Kidney epithelial cell (primary cell): ENCODE measurements at regions not wholly inside any gene's neighbourhood (a gene's known extent, or its start where the extent isn't known, plus 50 kb on each side); places are given as distances from the start of the nearest gene placed in this dataset.

Experiments
- DNase-seq: peaks from one replicate; pipeline ENCODE4 v3.0.0-alpha.2; 2010; ENCODE audit warnings: low read depth
- H3K27me3 ChIP-seq: 2 replicates; pipeline ENCODE4 v1.6.0; 2011; ENCODE audit warnings: low read length; ENCODE audit not compliant: control insufficient read depth, insufficient read depth
- H3K36me3 ChIP-seq: 2 replicates; pipeline ENCODE4 v1.5.1; 2011; ENCODE audit warnings: low read length; ENCODE audit not compliant: control insufficient read depth, insufficient read depth
- H3K4me3 ChIP-seq: 2 replicates; pipeline ENCODE4 v1.5.1; 2011; ENCODE audit warnings: low read depth, mild to moderate bottlenecking, control low read depth, low read length
- TF ChIP-seq, protein P1 (sequence below): IDR thresholded peaks from 2 replicates; pipeline ENCODE4 v1.5.1; 2011; ENCODE audit warnings: mild to moderate bottlenecking, moderate library complexity, low read length, control low read depth, inconsistent platforms; ENCODE audit not compliant: insufficient read depth, poor library complexity, severe bottlenecking

DNA sequence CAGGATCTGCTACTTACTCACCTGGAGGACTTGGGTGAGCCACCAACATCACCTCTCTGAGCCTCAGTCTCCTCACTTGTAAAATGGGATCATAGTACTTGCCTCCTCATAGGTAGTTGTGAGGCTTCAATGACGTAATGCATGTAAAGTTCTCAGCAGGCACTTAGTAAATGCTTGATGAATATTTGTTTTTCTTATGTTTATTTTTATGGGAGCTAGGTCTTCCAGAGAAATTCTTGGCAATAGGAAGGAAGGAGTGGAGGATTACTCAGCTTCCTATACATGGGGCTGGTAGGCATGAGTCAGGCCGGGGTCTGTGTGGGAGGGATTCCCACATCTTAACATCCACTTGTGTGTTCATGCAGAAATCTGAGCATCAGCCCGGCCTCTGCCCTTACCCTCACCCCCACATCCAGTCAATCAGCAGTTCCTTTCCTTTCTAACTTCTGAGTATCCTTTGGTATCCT is 95.4 kb upstream of the USP24 start:
- no peak overlapping the region for H3K4me3 ChIP-seq

DNA sequence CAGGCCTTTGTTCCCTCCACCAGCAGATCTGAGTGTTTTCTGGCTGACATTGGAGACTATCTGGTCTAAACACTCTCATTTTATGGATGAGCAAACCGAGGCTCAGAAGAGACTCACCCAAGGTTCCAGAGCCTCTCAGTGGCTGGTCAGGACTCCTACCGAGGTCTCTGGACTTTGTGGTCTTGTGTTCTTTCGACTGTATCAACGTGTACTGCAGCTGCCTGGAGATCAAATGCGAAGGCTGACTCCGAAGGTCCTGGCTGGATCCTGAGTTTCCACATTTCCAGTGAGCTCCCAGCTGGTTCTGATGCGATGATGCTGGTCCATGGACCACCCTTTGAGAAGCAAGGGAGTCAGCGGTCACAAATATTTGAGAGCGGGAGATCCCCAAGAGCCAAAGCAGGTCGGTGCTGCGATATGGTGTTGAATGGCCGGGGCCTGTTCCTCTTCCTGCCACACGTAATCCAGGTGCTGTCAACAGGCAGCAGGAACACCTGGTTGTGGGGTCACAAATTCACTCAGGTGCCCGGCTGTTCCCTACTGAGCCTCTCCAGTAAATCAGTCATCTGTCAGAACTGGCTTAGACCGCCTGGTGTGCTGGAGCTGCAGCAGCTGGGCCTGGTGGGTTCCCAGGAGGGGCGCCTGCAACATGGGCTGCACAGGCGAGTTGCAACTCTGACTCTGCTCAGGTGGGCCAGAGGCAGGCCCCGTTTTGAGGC is 94.8 kb upstream of the USP24 start:
- no peak for DNase-seq
- no peaks in the 10 kb centered on the region for H3K27me3 ChIP-seq
- TF ChIP-seq, protein P1, sequence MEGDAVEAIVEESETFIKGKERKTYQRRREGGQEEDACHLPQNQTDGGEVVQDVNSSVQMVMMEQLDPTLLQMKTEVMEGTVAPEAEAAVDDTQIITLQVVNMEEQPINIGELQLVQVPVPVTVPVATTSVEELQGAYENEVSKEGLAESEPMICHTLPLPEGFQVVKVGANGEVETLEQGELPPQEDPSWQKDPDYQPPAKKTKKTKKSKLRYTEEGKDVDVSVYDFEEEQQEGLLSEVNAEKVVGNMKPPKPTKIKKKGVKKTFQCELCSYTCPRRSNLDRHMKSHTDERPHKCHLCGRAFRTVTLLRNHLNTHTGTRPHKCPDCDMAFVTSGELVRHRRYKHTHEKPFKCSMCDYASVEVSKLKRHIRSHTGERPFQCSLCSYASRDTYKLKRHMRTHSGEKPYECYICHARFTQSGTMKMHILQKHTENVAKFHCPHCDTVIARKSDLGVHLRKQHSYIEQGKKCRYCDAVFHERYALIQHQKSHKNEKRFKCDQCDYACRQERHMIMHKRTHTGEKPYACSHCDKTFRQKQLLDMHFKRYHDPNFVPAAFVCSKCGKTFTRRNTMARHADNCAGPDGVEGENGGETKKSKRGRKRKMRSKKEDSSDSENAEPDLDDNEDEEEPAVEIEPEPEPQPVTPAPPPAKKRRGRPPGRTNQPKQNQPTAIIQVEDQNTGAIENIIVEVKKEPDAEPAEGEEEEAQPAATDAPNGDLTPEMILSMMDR = no peak
- no peak overlapping the region for H3K4me3 ChIP-seq
- H3K36me3 ChIP-seq = no peaks in the 10 kb centered on the region

More for the DNA sequence above, 95.4 kb upstream of the USP24 start:
- no peaks in the 10 kb centered on the region for H3K27me3 ChIP-seq
- DNase-seq = peak; percentile 89
- TF ChIP-seq, protein P1 = no peak
- no peaks in the 10 kb centered on the region for H3K36me3 ChIP-seq

DNA sequence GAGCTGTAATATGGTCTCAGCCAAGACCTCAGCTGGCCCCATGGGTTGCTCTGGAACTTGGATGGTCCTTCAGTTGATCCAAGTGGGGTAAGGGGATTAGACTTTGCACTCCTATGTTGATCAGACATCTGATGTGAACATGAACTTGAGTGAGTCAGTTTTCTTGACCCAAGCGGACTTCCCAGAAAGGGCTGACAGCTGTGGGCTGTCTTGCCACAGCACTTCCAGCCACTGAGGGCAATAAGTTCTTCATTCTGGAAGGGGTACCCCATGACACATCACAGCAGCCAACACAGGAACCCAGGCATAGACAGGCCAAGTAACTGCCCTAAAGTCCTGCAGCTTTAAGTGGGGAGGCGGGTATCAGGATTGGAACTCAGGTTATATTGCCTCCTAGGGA is 93.9 kb upstream of the USP24 start:
- Histone ChIP-seq H3K36me3 (no peaks in the 10 kb centered on the region), H3K4me3 (no peak overlapping the region), H3K27me3 (no peaks in the 10 kb centered on the region)
- DNase-seq = no peak
- TF ChIP-seq, protein P1 = no peak

DNA sequence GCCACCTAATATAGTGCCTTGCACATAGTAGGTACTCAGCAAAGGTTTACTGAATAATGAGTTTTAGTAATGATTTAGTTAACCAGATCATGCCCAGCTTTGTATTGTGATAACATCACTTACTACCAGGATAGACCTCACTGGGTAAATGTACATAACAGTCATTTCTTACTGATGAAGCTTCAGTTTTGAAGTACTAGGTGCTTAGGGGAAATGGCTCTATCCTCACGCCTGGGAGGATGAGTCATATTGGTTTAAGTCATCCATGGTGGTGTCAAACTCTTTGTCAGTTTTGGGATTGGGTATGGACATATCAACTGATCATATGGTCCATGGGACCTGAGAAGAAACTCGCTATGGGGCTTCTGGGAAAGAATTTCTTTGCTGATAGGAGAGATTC is 90.6 kb upstream of the USP24 start:
- Histone ChIP-seq H3K4me3 (no peak overlapping the region), H3K36me3 (no peaks in the 10 kb centered on the region), H3K27me3 (no peaks in the 10 kb centered on the region)
- DNase-seq = no peak
- TF ChIP-seq, protein P1 = no peak

DNA sequence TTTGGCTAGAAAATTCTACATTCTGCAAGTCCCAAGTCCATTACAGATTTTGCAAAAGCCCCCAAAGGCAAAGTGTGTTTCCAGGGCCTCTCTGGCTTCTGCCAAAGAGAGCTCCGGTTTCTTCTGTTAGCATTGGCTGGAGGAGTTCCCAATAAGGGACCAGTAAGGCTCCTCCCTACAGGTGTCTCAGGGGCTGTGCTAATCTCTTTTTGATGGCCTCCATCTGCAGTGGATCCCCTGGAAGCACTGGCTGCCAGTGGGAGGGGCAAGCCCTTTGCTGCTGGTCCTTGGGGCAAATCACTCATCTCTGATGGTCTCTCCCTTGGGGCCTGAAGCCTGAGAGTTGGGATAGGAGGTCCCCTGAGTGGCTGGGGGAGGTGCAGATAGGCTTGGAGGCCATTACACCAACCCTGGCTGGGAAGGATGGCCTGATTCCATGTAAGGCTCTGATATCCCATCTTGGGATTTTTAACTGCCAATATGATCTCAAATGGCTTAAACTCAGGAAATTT is 89.1 kb upstream of the USP24 start:
- no peak overlapping the region for H3K4me3 ChIP-seq
- TF ChIP-seq, protein P1 = no peak
- DNase-seq = no peak

DNA sequence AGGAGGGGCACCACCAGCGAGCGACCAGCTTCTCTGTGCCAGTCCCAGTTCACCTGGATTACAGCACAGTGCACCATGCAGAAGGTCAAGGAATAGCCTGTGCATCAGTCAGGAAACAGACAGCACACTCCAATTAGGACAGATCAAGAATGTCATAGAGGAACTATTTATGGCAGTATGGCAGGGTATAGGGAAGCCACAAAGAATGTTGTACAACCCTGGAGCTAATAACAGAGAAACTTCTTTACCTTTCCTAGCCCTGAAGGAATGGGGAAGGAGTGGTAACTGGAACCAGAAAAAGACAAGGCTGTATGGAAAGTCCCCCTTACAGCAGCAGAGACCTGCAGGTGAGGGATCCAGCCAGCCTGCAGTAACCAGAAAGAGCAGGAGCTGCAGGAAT is 87.8 kb upstream of the USP24 start:
- Histone ChIP-seq H3K4me3 (no peak overlapping the region), H3K36me3 (no peaks in the 10 kb centered on the region), H3K27me3 (no peaks in the 10 kb centered on the region)
- TF ChIP-seq, protein P1 = no peak
- DNase-seq = no peak

More for the DNA sequence above, 89.1 kb upstream of the USP24 start:
- no peaks in the 10 kb centered on the region for H3K36me3 ChIP-seq
- no peaks in the 10 kb centered on the region for H3K27me3 ChIP-seq
